HEK293 (cell line): ENCODE measurements at regions not wholly inside any gene's neighbourhood (a gene's known extent, or its start where the extent isn't known, plus 50 kb on each side); places are given as distances from the start of the nearest gene placed in this dataset.
"Not testable (repeated sequence)": the region's sequence is repeated elsewhere in the genome, so short reads cannot be mapped to it uniquely, and the experiment has no call there.

ENCODE experiments used
- CTCF ChIA-PET: fragments of 350-600 bp; formaldehyde crosslinking; extraction: SDS; loops from one replicate; lab custom pipeline; 2021; ENCODE audit warnings: antibody characterized with exemption; lab: Yijun Ruan, JAX
- POLR2A ChIA-PET: fragments of 300-600 bp; formaldehyde crosslinking; extraction: SDS; loops from one replicate; lab custom pipeline; 2020; ENCODE audit warnings: antibody characterized with exemption, inconsistent platforms; lab: Yijun Ruan, JAX
- H3K27ac ChIP-seq: fragments of 200-500 bp; sonication (Bioruptor generic); 2 replicates; pipeline ENCODE4 v1.5.1; 2014; ENCODE audit warnings: low read depth, low read length, control low read depth, inconsistent platforms; ENCODE audit errors: extremely low read depth
- H3K36me3 ChIP-seq, 2 experiments: fragments of 200-500 bp in 1 of 2; sonication (Bioruptor generic) in 1 of 2; 1 replicate in 1 of 2; 2 replicates in 1 of 2; pipeline ENCODE4 v1.5.1; 2014 to 2017; ENCODE audit warnings: inconsistent platforms in 2 of 2, low read length in 2 of 2; ENCODE audit not compliant: control insufficient read depth in 2 of 2, insufficient read depth in 1 of 2
- H3K4me1 ChIP-seq: fragments of 200-500 bp; sonication (Bioruptor generic); 2 replicates; pipeline ENCODE4 v1.5.1; 2014; ENCODE audit warnings: mild to moderate bottlenecking, low read length, inconsistent platforms; ENCODE audit not compliant: control insufficient read depth, insufficient read depth
- H3K4me3 ChIP-seq: 2 replicates; pipeline ENCODE4 v1.5.1; 2011; ENCODE audit warnings: low read depth, mild to moderate bottlenecking, control low read depth, low read length, moderate library complexity
- H3K9me3 ChIP-seq: fragments of 200-500 bp; sonication (Bioruptor generic); 2 replicates; pipeline ENCODE4 v1.5.1; 2014; ENCODE audit warnings: low read depth, low read length, inconsistent platforms; ENCODE audit not compliant: control insufficient read depth, insufficient read depth

- POLR2A ChIA-PET, H3K36me3 ChIP-seq, H3K4me1 ChIP-seq, CTCF ChIA-PET, H3K27ac ChIP-seq, H3K9me3 ChIP-seq, H3K4me3 ChIP-seq: not testable (repeated sequence)
Measured at GRCh38 chr9:41053666-41054363, 74.7 kb downstream of the FOXD4L6 start.

GRCh38 chr9:41048672-41049071, 79.8 kb downstream of the FOXD4L6 start:
- CTCF ChIA-PET, H3K9me3 ChIP-seq, H3K4me1 ChIP-seq, H3K27ac ChIP-seq, H3K4me3 ChIP-seq, POLR2A ChIA-PET, H3K36me3 ChIP-seq: not testable (repeated sequence)

GRCh38 chr9:41047792-41048191, 80.7 kb downstream of the FOXD4L6 start:
- CTCF ChIA-PET, POLR2A ChIA-PET, H3K9me3 ChIP-seq, H3K4me1 ChIP-seq, H3K36me3 ChIP-seq, H3K4me3 ChIP-seq, H3K27ac ChIP-seq: not testable (repeated sequence)

- H3K4me3 ChIP-seq, H3K36me3 ChIP-seq, POLR2A ChIA-PET, CTCF ChIA-PET, H3K27ac ChIP-seq, H3K4me1 ChIP-seq, H3K9me3 ChIP-seq: not testable (repeated sequence)
Measured at GRCh38 chr9:41044930-41045329, 83.6 kb downstream of the FOXD4L6 start.

- H3K36me3 ChIP-seq, POLR2A ChIA-PET, H3K4me3 ChIP-seq, H3K4me1 ChIP-seq, CTCF ChIA-PET, H3K27ac ChIP-seq, H3K9me3 ChIP-seq: not testable (repeated sequence)
Measured at GRCh38 chr9:41043433-41043832, 85.0 kb downstream of the FOXD4L6 start.

- H3K4me1 ChIP-seq, POLR2A ChIA-PET, H3K36me3 ChIP-seq, H3K9me3 ChIP-seq, H3K4me3 ChIP-seq, CTCF ChIA-PET, H3K27ac ChIP-seq: not testable (repeated sequence)
Measured at GRCh38 chr9:41042111-41042510, 86.4 kb downstream of the FOXD4L6 start.

GRCh38 chr9:41040705-41041342, 87.7 kb downstream of the FOXD4L6 start:
- POLR2A ChIA-PET, H3K9me3 ChIP-seq, H3K27ac ChIP-seq, H3K4me3 ChIP-seq, H3K4me1 ChIP-seq, CTCF ChIA-PET, H3K36me3 ChIP-seq: not testable (repeated sequence)

- CTCF ChIA-PET, H3K36me3 ChIP-seq, H3K4me1 ChIP-seq, POLR2A ChIA-PET, H3K4me3 ChIP-seq, H3K27ac ChIP-seq, H3K9me3 ChIP-seq: not testable (repeated sequence)
Measured at GRCh38 chr9:41035276-41035675, 93.2 kb downstream of the FOXD4L6 start.

GRCh38 chr9:41034699-41035197, 93.7 kb downstream of the FOXD4L6 start:
- H3K27ac ChIP-seq, H3K9me3 ChIP-seq, POLR2A ChIA-PET, H3K36me3 ChIP-seq, H3K4me1 ChIP-seq, H3K4me3 ChIP-seq, CTCF ChIA-PET: not testable (repeated sequence)

- H3K4me1 ChIP-seq, H3K4me3 ChIP-seq, H3K9me3 ChIP-seq, H3K36me3 ChIP-seq, CTCF ChIA-PET, H3K27ac ChIP-seq, POLR2A ChIA-PET: not testable (repeated sequence)
Measured at GRCh38 chr9:41033877-41034276, 94.6 kb downstream of the FOXD4L6 start.

GRCh38 chr9:41033360-41033759, 95.1 kb downstream of the FOXD4L6 start:
- H3K4me3 ChIP-seq, H3K9me3 ChIP-seq, H3K27ac ChIP-seq, CTCF ChIA-PET, H3K36me3 ChIP-seq, POLR2A ChIA-PET, H3K4me1 ChIP-seq: not testable (repeated sequence)
